HG02571 (cell line): ENCODE measurements at regions not wholly inside any gene's neighbourhood (a gene's known extent, or its start where the extent isn't known, plus 50 kb on each side); places are given as distances from the start of the nearest gene placed in this dataset.

Source experiments
- ATAC-seq: cut with Tn5 transposase; IDR thresholded peaks from one replicate; pipeline ENCODE4 v1.9.1; 2021; ENCODE audit warnings: mild to moderate bottlenecking, moderate library complexity; ENCODE audit not compliant: unreplicated experiment

DNA sequence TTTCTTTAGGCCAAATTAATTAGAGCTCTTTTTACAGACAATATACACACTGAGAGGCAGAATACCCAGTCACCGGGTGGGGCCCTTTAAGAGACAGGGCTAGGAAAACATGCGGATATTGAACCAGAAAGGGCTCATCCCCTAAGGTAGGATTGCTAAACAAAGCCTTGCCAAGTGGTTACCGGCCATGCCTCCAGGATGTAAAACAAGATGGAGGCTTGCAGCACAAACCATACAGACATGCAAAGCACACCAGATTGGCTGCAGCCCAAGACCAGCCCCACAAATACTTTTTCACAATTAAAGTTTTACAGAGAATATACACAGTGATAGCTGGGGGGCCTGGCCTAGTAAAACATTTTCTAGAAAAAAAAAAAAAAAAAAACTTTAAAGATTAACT, 210.0 kb downstream of the KLHL4 start:
- ATAC-seq: no peak

DNA sequence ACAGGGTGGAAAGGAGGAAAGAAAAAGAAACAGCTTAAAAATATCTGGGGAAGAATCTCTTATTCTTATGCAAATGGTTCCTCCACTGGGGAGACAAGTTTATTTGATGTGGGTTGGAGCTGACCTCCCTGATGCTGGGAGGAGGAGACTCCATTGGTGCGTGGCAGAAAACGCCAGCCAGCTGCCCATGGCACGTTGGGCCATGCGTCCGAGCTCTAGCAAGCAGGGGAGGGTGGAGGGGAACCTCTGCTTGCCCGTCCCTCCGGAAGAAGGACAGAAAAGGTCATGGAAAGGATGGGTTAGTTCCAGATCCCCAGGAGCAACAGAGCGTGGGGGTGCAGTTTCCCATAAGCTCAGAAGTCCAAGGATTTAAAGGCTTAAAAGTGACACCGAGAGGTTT, 210.4 kb downstream of the KLHL4 start:
- no peak for ATAC-seq

DNA sequence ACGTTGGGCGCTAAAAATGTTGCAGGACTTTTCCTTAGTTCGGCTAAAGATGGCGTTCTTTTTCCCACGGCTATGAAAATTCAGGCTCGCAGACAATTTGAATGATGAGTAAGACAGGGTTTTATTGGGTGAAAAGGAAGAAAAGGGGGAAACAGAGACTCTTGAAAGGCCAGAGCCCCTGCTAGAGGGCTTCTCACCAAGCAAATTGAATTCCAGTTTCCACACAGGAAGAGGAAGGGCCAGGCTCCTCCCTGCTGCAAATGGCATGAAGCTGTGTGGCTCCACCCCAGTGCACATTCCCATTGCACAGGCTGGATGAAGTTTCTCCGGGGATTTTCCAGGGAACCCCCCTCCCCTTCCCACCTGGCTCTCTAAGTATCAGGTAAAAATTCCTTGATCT, 210.9 kb downstream of the KLHL4 start:
- no peak for ATAC-seq

DNA sequence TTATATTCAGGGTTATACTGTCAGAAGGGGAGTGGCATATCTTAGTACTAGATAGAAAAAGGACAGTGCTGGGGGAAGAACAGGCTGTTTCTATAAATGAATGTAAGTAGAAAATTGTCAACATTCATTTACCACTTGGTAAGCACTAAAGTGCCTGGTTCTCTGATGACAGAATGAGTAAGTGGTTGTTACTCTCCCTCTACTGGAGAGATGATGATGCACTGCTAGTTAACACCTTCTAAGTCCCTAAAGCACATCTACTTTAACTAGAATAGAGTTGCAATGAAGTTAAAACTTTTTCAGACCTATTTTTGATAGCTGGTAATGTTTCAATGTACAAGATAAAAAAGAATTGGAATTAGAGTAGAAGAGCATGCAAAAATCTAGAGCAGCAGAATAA, 214.5 kb downstream of the KLHL4 start:
- ATAC-seq: no peak

DNA sequence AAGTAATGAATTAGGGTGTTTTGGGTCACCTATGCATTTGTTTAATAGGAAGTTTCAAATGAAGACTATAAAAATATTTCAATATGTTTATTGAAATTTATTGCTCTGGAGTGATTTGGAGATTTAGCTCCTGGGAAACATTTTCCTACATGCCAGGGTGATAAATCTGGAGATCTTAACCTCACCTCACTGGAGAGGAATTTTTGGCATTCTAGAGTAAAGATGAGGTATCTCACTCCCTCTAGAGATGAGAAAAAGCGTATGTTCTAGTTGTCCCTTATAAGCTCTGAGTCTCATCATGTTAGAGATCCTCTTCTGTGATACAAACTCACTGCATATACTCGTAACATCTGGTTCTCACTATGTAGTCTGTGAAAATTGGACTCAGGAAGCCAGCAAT, 219.0 kb downstream of the KLHL4 start:
- ATAC-seq: no peak

DNA sequence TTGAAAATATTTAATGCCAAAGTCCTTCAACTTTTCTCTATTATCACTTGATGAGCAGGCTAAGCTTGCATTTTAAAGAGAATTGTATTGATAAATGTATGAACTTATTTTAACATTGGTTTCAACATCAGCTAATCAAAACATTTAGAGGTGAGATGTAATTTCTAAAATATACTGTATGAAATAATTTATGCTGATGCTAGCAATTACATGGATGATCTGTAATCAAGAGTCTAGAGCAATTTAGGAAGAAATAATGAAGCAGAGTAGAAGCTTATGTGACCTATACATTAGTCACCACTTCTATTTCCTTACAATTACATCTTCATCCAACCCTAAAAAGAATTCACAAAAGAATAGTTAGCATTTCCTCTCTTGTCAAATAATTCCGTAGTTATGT, 226.8 kb downstream of the KLHL4 start:
- no peak for ATAC-seq

DNA sequence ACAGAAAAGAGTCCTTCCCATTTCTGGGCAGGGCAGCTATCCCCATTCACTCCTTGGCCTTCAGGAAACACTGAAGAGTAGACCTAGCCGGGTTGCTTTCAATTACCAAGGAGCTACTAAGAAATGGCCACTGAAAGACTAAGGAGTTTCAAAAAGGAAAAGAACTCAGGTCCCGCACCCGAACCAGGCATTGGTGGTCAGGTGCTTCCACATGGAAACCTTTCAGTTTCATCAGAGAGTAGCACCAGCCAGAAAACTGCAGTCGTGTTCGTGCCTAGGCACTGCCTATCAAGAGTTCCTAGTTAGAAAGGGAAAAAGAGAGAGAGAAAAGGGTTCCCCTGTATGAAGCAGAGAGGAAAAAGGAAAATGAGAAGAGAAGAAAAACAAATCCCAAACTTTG, 237.9 kb downstream of the KLHL4 start:
- ATAC-seq: no peak

DNA sequence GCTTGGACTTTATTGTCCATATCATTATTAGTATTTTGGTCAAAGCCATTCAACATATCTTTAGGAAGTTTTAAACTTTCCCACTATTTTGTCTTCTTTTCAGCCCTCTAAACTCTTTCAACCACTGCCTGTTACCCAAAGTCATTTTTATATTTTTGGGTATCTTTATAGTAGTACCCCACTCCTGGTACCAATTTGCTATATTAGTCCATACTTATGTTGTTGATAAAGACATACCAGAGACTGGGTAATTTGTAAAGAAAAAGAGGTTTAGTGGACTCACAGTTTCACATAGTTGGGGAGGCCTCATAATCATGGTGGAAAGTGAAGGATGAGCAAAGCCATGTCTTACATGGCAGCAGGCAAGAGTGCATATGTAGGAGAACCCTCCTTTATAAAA, 271.4 kb downstream of the KLHL4 start:
- ATAC-seq: no peak

DNA sequence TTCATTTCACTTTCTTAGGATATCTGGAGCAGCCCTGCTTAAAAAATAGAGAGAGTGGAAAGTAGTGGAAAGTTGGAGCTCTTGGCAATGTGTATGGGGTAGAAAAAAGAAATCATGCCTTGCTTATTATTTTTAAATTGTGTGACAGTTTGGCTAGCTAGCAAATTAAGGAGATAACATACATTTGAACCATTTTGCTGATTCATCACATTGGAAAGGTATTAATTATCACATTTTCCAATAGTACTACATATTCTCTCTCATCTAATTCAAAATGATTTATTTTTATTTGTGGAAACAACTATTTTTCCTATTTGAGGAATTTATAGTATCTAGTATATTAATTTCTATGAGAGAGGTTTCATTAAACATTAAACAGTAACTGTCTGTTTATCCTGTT, 280.4 kb downstream of the KLHL4 start:
- ATAC-seq: no peak

DNA sequence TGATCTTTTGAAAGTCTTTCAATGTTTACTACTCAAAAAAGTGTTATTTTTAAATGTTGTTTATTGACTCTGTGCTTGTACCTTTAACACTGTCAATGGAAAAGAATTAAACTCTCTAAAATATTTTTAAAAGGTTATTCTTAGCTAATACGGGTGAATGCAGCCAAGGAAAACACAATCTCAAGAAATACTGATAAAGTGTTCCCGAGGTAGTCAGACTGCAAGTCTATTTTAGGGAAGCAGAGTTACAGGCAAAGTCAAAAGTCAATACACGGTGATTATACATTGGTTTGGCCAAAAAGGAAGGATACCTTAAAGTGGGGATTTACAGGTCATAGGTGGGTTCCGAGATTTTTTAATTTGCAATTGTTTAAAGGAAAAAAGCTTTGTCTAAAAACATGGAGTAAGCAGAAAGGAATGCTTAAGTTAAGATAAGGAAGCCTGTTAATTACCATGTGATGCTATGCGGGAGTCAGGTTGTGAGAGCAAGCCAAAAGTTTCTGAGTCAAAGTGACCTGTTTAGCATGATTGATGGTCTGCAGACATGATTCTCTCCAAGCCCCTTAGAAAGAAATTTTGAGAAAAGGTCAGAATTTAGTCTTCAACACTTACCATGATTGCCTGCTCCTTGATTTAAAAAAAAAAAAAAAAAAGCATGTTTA, 288.4 kb downstream of the KLHL4 start:
- ATAC-seq: no peak

DNA sequence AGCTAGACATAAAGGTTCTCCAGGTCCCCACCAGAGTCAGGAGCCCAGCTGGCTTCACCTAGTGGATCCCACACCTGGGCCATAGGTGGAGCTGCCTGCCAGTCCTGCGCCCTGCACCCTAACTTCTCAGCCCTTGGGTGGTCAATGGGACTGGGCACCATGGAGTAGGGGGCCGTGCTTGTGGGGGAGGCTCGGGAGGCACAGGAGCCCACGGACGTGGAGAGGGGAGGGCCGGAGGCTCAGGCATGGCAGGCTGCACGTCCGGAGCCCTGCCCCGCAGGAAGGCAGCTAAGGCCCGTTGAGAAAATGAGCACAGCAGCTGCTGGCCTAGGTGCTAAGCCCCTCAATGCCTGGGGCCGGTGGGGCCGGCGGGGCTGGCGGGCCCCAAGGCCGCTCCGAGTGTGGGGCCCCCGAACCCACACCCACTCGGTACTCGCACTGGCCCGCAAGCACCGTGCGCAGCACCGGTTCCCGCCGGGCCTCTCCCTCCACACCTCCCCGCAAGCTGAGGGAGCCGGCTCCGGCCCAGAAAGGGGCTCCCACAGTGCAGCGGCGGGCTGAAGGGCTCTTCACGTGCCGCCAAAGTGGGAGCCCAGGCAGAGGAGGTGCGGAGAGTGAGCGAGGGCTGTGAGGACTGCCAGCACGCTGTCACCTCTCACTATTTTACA, 291.1 kb downstream of the KLHL4 start:
- ATAC-seq: no peak

DNA sequence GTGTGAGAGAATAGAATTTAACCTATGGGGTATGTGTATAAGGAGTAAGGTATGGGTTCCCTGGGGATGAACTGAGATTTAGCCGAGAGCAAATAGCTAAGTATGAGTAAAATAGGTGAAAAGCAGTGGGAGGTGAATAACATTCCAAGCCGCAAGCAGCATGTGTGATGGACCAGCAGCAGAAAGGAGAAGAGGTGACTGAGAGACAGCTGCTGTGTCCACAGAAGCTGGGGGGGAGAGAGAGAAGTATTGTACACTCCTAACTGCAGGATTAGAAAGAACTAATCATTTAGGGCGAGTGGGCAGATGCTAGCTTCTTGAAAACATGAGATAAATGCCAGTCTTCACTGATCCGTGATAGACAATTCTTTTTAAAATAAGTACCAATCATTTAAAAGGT, 296.0 kb downstream of the KLHL4 start:
- no peak for ATAC-seq

DNA sequence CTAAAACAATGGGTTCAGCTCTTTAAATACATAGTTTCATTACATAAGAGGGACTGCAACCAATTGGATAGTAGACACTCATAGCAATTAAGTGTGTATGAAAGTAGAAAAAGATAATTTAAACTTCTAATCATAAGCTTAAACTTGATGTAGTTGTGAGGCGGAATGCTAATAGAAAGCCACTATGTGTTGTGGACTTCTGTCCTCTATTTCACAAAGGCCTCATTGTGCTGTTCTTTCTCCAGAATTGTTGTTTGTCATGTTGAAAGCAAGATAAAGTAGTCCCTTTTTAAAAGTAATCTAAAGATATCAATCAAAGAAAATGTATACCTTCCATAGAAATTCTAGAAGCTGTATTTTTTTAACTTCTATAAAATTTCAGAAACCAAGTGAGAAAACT, 329.4 kb downstream of the KLHL4 start:
- ATAC-seq: no peak

DNA sequence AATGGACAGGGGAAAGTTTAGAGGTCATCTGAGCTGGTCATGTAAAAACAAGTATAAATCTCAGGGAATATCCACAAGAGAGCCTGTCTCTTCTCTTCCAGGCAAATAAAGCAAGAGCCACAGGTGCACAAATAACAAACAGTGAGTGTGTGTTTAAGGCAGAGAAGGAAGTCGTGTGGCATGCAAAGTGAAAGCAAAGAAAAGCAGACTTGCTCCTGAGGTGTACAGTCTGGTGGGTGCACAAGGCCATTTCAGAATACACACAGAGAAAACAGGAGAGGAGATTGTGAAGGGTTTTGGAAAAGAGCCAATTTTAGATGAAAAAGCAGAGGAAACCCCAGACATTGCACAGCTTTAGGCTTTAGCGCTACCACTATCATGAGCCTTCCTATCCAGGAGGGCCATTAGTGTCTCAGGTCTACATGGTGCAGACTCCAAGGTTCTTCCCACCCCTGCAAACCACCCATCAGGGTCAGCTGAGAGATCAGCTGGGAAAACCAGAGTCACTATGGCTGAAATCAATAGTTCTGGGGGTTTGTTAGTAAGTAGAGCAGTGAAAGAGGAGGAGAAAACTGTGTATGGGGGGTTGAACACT, 355.8 kb downstream of the KLHL4 start:
- peak; percentile 60 for ATAC-seq

DNA sequence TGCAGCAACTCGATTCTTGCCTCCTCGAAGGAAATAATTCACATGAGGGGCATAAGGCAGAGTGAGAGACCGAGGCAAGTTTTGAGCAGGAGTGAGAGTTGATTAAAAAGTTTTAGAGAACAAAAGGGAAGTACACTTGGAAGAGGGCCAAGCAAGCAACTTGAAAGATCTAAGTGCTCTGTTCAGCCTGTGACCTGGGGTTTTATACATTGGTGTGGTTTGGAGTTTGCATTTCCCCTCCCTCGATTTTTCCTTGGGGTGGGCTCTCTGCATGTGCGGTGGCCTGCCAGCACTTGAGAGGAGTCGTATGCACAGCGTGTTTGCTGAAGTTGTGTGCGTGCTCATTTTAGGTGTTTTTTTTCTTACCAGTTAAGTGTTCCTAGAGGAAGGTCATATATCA, 356.4 kb downstream of the KLHL4 start:
- peak; percentile 9 for ATAC-seq

DNA sequence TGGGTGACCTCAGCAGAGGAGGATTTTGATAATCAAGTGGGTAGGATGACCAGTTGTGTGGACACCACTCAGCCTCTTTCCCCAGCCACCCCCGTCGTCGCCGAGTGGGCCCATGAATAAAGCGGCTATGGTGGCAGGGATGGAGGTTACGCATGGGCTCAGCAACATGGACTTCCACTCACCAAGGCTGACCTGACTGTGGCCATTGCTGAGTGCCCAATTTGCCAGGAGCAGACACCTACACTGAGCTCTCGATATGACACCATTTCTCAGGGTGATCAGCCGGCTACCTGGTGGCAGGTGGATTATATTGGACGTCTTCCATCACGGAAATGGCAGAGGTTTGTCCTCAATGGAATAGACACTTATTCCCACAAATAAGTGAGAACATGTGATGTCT, 361.3 kb downstream of the KLHL4 start:
- no peak for ATAC-seq

DNA sequence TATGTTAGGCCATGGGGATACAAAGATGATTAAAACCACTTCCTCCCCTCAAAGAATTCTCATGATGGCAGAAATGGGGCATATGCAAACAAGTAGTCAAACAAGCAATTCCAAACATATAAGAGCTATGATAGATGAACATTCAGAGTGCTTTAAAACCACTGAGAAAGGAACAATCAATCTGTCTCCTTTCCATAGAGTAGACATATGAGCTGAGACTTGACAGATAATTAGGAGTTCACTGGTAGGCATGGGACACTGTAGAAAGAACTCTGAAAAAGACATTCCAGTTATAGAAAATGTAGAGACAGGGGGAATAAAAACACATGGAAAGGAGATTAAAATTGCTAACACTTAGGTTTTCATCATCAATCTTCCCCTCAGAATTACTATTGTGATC, 372.8 kb downstream of the KLHL4 start:
- no peak for ATAC-seq

DNA sequence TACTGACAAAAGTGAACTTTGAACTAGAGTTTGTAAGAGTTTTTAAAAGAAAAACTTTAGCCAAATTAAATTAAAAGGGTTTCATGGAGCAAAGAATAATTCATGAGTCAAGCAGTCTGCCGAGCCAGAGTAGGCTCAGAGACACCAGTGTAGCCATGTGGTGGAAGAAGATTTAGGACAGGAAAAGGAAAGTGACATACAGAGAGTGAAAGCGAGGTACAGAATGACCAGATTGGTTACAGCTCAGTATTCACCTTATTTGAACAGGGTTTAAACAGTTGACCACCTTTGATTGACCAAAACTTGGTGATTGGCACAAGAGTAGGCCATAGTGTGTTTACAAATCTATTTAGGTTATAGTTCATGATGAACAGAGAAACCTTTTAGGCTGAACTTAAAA, 377.8 kb downstream of the KLHL4 start:
- no peak for ATAC-seq

DNA sequence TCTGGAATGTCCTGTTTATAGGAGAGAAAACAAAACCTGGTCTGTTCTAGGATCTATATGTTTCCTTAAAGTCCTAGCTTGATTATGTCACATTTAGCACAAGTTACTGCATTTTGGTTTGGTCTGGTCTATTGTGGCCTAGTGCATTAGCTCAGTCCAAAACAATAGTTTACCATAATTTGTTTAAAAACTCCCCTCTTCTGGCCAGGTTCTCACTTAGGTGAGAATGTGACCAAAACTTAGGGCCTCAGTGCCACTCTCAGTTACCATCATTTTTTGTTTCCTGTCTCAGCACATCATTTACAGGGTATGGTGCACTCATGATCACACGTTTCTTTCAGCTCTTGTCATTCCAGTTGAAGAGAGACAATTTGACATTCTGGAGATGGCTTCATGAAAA, 378.5 kb downstream of the KLHL4 start:
- no peak for ATAC-seq

DNA sequence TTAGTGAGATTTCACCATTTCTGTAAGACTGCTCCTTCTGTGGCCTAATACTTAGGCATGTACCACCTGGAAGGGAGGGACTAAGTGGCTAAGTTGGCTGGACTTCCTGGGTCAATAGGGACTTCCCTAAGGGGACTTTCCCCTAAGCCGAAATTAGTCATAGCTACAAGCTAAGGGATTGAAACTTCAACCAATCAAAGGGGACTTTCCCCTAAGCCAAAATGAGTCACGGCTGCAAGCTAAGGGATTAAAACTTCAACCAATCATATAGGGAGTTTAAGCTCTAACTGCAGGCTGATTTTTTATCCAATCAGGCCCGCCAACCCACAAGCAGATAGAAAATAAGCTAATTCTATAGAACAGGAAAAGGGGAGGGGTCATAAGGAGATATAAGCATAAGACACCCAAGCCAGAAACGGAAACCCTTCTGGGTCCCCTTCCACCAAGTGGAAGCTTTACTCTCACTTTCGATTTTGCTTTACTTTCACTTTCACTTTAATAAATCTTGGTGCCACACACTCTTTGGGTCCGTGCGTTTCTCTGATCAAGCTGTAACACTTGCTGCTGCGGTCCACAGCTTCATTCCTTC, 382.8 kb downstream of the KLHL4 start:
- peak; percentile 81 for ATAC-seq

DNA sequence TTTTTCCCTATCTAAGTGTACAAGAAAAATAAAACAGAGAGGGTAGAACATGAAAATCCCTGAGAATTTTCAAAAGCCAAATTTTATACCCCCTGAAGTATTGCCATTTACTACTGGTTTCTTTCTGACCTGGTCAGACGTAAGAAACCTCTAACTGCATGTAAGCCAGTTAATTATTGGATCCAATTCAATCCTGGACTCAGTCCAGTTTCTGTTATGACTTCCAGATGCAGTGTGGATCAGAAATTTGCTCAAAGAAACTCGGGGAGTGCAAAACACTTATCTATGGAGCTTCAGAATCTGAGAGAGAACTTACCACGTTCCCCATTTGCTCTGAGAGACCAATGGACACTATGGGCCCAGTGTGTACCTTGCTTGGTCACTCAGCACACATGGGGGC, 383.5 kb downstream of the KLHL4 start:
- ATAC-seq: no peak

DNA sequence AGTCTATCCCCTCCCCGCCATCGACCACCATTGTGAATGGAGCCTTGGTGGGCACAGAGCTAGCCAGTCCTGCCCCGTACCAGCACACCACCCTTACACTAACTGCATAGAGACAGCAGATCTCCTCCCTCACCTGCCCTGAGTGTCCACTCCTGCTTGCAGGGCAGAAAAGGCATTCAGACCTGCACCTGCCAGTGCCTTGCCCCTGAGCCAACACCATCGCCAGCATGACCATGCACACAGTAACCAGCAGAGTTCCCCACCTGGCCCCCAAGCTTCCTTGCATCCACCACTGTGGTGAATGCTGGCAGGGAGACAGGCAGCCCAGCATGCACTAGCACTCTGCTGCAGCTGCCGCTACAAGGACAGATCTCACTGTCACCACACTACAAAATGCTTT, 397.1 kb downstream of the KLHL4 start:
- ATAC-seq: no peak
